OCI-LY1 (cell line): ENCODE measurements at regions not wholly inside any gene's neighbourhood (a gene's known extent, or its start where the extent isn't known, plus 50 kb on each side); places are given as distances from the start of the nearest gene placed in this dataset.

Source experiments
- H2AFZ ChIP-seq: fragments of 200-600 bp; sonication (generic), shearing (Covaris generic); 2 replicates; pipeline ENCODE4 v1.6.0; 2014; ENCODE audit warnings: antibody characterized with exemption, mild to moderate bottlenecking, low read length
- H3F3A ChIP-seq: fragments of 200-600 bp; sonication (generic), shearing (Covaris generic); 2 replicates; pipeline ENCODE4 v1.6.0; 2014; ENCODE audit warnings: mild to moderate bottlenecking, antibody characterized with exemption, low read length, moderate library complexity; ENCODE audit not compliant: insufficient read depth
- H3K27ac ChIP-seq: fragments of 200-600 bp; sonication (generic); 2 replicates; pipeline ENCODE4 v1.5.1; 2014; ENCODE audit warnings: low read length, mixed run types, mild to moderate bottlenecking, low read depth; ENCODE audit not compliant: poor library complexity, severe bottlenecking
- H3K27me3 ChIP-seq: fragments of 200-600 bp; sonication (generic); 2 replicates; pipeline ENCODE4 v1.6.0; 2014; ENCODE audit warnings: antibody characterized with exemption, mild to moderate bottlenecking, low read length, moderate library complexity; ENCODE audit not compliant: insufficient read depth
- H3K36me3 ChIP-seq: fragments of 200-600 bp; sonication (generic); 2 replicates; pipeline ENCODE4 v1.6.1; 2014; ENCODE audit warnings: mild to moderate bottlenecking, antibody characterized with exemption, low read length, moderate library complexity, mixed read lengths; ENCODE audit not compliant: insufficient read depth
- H3K4me1 ChIP-seq: fragments of 200-600 bp; sonication (generic); 2 replicates; pipeline ENCODE4 v1.5.1; 2014; ENCODE audit warnings: mild to moderate bottlenecking, low read length, moderate library complexity; ENCODE audit not compliant: insufficient read depth, severe bottlenecking
- H3K4me2 ChIP-seq: fragments of 200-600 bp; sonication (generic), shearing (Covaris generic); 2 replicates; pipeline ENCODE4 v1.6.1; 2014; ENCODE audit warnings: low read length
- H3K4me3 ChIP-seq: fragments of 200-600 bp; sonication (generic); 2 replicates; pipeline ENCODE4 v1.5.1; 2014; ENCODE audit warnings: low read length, low read depth, mild to moderate bottlenecking, mixed read lengths; ENCODE audit not compliant: poor library complexity, severe bottlenecking
- H3K79me2 ChIP-seq: fragments of 200-600 bp; shearing (Covaris generic); 2 replicates; pipeline ENCODE4 v1.6.1; 2016; ENCODE audit warnings: mixed run types, low read length, mixed read lengths; ENCODE audit not compliant: insufficient read depth
- H3K9ac ChIP-seq: fragments of 200-600 bp; sonication (generic), shearing (Covaris generic); 2 replicates; pipeline ENCODE4 v1.6.1; 2014; ENCODE audit warnings: mild to moderate bottlenecking, low read length, mixed read lengths
- H3K9me2 ChIP-seq: fragments of 200-600 bp; sonication (generic), shearing (Covaris generic); 2 replicates; pipeline ENCODE4 v1.6.1; 2014; ENCODE audit warnings: low read depth, mild to moderate bottlenecking, low read length, mixed read lengths
- H3K9me3 ChIP-seq: fragments of 200-600 bp; shearing (Covaris generic); 2 replicates; pipeline ENCODE4 v1.6.1; 2014; ENCODE audit warnings: low read length, mixed read lengths
- H4K20me1 ChIP-seq: fragments of 200-600 bp; sonication (generic), shearing (Covaris generic); 2 replicates; pipeline ENCODE4 v1.6.0; 2016; ENCODE audit warnings: mild to moderate bottlenecking, low read length; ENCODE audit not compliant: insufficient read depth
- CTCF ChIP-seq: fragments of 200-600 bp; sonication (generic), shearing (Covaris generic); IDR thresholded peaks from 2 replicates; pipeline ENCODE4 v1.5.1; 2017; ENCODE audit warnings: mild to moderate bottlenecking, antibody characterized with exemption, low read length, moderate library complexity, mixed read lengths
- EZH2 ChIP-seq: fragments of 200-600 bp; sonication (generic), shearing (Covaris generic); IDR thresholded peaks from 2 replicates; pipeline ENCODE4 v1.8.0; 2017; ENCODE audit warnings: borderline replicate concordance, mixed run types, mild to moderate bottlenecking, antibody characterized with exemption, low read length, moderate library complexity, mixed read lengths

GRCh38 chr4:179328627-179329026 is 1886.4 kb upstream of the AGA start:
- no peaks in the 10 kb centered on the region for H3K9me2 ChIP-seq
- H3K9ac ChIP-seq, result no peak overlapping the region
- no peaks in the 10 kb centered on the region for H3K9me3 ChIP-seq
- no peak overlapping the region for H3K4me2 ChIP-seq
- no peak overlapping the region for H3K4me3 ChIP-seq
- H2AFZ ChIP-seq, result no peak overlapping the region
- TF ChIP-seq EZH2, result no peak
- H3K27me3 ChIP-seq, result no peaks in the 10 kb centered on the region
- no peaks in the 10 kb centered on the region for H3K4me1 ChIP-seq
- H3K79me2 ChIP-seq, result no peaks in the 10 kb centered on the region
- H3K36me3 ChIP-seq, result no peaks in the 10 kb centered on the region
- H4K20me1 ChIP-seq, result no peaks in the 10 kb centered on the region
- no peaks in the 10 kb centered on the region for H3F3A ChIP-seq
- H3K27ac ChIP-seq, result no peak overlapping the region

DNA sequence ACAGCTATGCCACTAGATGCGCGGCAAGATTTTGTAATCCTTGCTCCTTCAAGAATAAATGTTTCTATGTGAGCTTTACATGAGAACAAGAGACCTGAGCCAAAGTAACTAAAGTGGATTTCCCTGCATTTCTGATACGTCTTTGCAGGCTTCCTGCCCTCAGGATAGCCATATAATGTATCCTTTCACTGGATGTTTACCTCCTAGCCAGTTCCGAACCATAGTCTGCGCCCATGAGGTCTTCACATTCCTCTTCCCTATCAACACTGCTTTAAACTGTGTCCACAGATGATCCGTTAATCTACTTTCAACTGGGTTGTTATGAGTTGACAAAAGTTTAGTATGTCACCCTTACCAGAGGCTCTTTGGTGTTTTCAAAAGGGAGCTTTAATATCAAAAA is 1889.1 kb upstream of the AGA start:
- Histone ChIP-seq H3F3A (no peaks in the 10 kb centered on the region), H3K27me3 (no peaks in the 10 kb centered on the region), H4K20me1 (no peaks in the 10 kb centered on the region), H2AFZ (no peak overlapping the region), H3K9me3 (no peaks in the 10 kb centered on the region), H3K4me2 (no peak overlapping the region), H3K27ac (no peak overlapping the region), H3K9me2 (no peaks in the 10 kb centered on the region), H3K9ac (no peak overlapping the region), H3K36me3 (no peaks in the 10 kb centered on the region), H3K4me1 (no peaks in the 10 kb centered on the region), H3K79me2 (no peaks in the 10 kb centered on the region), H3K4me3 (no peak overlapping the region)
- TF ChIP-seq EZH2 (no peak), CTCF (no peak)

DNA sequence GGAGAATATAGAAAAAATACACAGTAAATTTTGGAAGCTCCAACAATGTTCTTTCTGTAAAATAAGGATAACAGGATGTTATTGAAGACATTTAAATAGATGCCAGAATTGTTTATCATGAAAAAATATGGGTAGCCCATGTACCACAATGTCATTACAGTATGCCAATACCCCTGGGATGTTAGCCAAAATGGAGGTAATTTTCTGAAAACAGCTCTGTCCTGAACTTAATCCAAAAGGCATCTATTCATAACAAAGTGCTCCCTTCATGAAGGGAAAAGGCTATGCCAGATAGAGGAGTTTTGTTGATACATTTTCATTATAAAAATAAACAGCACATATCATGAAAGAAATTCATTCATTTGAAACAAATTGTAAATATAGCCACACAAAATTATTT is 1902.6 kb upstream of the AGA start:
- TF ChIP-seq EZH2 (no peak), CTCF (no peak)
- Histone ChIP-seq H3K4me2 (no peak overlapping the region), H3K79me2 (no peaks in the 10 kb centered on the region), H3K9me2 (no peaks in the 10 kb centered on the region), H3K4me3 (no peak overlapping the region), H2AFZ (no peak overlapping the region), H3K27me3 (no peaks in the 10 kb centered on the region), H3K9ac (no peak overlapping the region), H3K9me3 (no peaks in the 10 kb centered on the region), H3K4me1 (no peaks in the 10 kb centered on the region), H3K36me3 (no peaks in the 10 kb centered on the region), H3K27ac (no peak overlapping the region), H4K20me1 (no peaks in the 10 kb centered on the region), H3F3A (no peaks in the 10 kb centered on the region)

GRCh38 chr4:179352221-179352620 is 1910.0 kb upstream of the AGA start:
- no peaks in the 10 kb centered on the region for H3K36me3 ChIP-seq
- no peaks in the 10 kb centered on the region for H3F3A ChIP-seq
- no peaks in the 10 kb centered on the region for H3K4me1 ChIP-seq
- H4K20me1 ChIP-seq, result no peaks in the 10 kb centered on the region
- H3K4me3 ChIP-seq, result no peak overlapping the region
- H3K4me2 ChIP-seq, result no peak overlapping the region
- H3K9me2 ChIP-seq, result no peaks in the 10 kb centered on the region
- no peak overlapping the region for H3K27ac ChIP-seq
- H3K79me2 ChIP-seq, result no peaks in the 10 kb centered on the region
- H3K27me3 ChIP-seq, result no peaks in the 10 kb centered on the region
- H2AFZ ChIP-seq, result no peak overlapping the region
- no peak for TF ChIP-seq EZH2
- TF ChIP-seq CTCF, result no peak
- no peak overlapping the region for H3K9ac ChIP-seq
- H3K9me3 ChIP-seq, result no peaks in the 10 kb centered on the region
